HCT116 (cell line): ENCODE measurements at regions not wholly inside any gene's neighbourhood (a gene's known extent, or its start where the extent isn't known, plus 50 kb on each side); places are given as distances from the start of the nearest gene placed in this dataset.
"Not testable (repeated sequence)": the region's sequence is repeated elsewhere in the genome, so short reads cannot be mapped to it uniquely, and the experiment has no call there.

ENCODE experiments used
- CTCF ChIP-seq, 3 experiments: fragments of 200-600 bp in 1 of 3; sonication (generic) in 1 of 3; IDR thresholded peaks in 2 of 3; conservative IDR thresholded peaks in 1 of 3; 2 replicates each; pipeline ENCODE4 v1.5.1; 2012 to 2017; ENCODE audit warnings: low read depth in 2 of 3, low read length in 2 of 3, antibody characterized with exemption in 1 of 3, borderline replicate concordance in 1 of 3, control low read depth in 1 of 3, mild to moderate bottlenecking in 1 of 3, mixed read lengths in 1 of 3, mixed run types in 1 of 3, moderate library complexity in 1 of 3; ENCODE audit not compliant: insufficient read depth in 1 of 3
- EZH2phosphoT487 ChIP-seq: fragments of 200-600 bp; IDR thresholded peaks from 2 replicates; pipeline ENCODE4 v1.6.1; 2018; ENCODE audit warnings: antibody characterized with exemption, borderline replicate concordance
- JUND ChIP-seq: IDR thresholded peaks from 2 replicates; pipeline ENCODE4 v1.6.1; 2012
- POLR2A ChIP-seq: IDR thresholded peaks from 2 replicates; pipeline ENCODE4 v1.7.0; 2011; ENCODE audit warnings: borderline replicate concordance; ENCODE audit not compliant: insufficient read depth, insufficient read length; ENCODE audit errors: extremely low read depth
- SRF ChIP-seq: IDR thresholded peaks from 2 replicates; pipeline ENCODE4 v1.6.1; 2012; ENCODE audit warnings: low read depth
- TF ChIP-seq, protein P1 (sequence below): IDR thresholded peaks from 2 replicates; pipeline ENCODE4 v1.6.1; 2011; ENCODE audit warnings: mild to moderate bottlenecking, low read length, moderate library complexity; ENCODE audit not compliant: insufficient replicate concordance; ENCODE audit errors: extremely low read depth
- TF ChIP-seq, protein P2 (sequence below): IDR thresholded peaks from 2 replicates; pipeline ENCODE4 v1.6.1; 2012; ENCODE audit warnings: low read depth
- TF ChIP-seq, protein P3 (sequence below): IDR thresholded peaks from 2 replicates; pipeline ENCODE4 v1.6.1; 2012

DNA sequence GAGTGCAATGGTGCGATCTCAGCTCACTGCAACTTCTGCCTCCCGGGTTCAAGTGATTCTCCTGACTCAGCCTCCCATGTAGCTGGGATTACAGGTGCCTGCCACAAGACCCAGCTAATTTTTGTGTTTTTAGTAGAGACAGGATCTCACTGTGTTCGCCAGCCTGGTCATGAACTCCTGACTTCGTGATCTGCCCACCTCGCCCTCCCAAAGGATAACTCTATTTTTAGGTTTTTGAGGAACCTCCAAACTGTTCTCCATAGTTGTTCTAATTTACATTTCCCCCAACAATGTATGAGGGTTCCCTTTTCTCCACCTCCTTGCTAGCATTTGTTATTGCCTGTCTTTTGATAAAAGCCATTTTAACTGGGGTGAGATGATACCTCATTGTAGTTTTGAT lies 53.7 kb upstream of the ZCCHC2 start:
- TF ChIP-seq, protein P1, sequence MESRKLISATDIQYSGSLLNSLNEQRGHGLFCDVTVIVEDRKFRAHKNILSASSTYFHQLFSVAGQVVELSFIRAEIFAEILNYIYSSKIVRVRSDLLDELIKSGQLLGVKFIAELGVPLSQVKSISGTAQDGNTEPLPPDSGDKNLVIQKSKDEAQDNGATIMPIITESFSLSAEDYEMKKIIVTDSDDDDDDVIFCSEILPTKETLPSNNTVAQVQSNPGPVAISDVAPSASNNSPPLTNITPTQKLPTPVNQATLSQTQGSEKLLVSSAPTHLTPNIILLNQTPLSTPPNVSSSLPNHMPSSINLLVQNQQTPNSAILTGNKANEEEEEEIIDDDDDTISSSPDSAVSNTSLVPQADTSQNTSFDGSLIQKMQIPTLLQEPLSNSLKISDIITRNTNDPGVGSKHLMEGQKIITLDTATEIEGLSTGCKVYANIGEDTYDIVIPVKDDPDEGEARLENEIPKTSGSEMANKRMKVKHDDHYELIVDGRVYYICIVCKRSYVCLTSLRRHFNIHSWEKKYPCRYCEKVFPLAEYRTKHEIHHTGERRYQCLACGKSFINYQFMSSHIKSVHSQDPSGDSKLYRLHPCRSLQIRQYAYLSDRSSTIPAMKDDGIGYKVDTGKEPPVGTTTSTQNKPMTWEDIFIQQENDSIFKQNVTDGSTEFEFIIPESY, result not testable (repeated sequence)
- TF ChIP-seq SRF; CTCF (IDR thresholded peaks at IDR 0.05 in 2 of 3, conservative IDR thresholded peaks at IDR 0.05 in 1 of 3; ENCODE audit: borderline replicate concordance in 1 of 3, insufficient read depth in 1 of 3, low read depth in 2 of 3, low read length in 2 of 3); EZH2phosphoT487; JUND; POLR2A: not testable (repeated sequence)
- TF ChIP-seq, protein P2, sequence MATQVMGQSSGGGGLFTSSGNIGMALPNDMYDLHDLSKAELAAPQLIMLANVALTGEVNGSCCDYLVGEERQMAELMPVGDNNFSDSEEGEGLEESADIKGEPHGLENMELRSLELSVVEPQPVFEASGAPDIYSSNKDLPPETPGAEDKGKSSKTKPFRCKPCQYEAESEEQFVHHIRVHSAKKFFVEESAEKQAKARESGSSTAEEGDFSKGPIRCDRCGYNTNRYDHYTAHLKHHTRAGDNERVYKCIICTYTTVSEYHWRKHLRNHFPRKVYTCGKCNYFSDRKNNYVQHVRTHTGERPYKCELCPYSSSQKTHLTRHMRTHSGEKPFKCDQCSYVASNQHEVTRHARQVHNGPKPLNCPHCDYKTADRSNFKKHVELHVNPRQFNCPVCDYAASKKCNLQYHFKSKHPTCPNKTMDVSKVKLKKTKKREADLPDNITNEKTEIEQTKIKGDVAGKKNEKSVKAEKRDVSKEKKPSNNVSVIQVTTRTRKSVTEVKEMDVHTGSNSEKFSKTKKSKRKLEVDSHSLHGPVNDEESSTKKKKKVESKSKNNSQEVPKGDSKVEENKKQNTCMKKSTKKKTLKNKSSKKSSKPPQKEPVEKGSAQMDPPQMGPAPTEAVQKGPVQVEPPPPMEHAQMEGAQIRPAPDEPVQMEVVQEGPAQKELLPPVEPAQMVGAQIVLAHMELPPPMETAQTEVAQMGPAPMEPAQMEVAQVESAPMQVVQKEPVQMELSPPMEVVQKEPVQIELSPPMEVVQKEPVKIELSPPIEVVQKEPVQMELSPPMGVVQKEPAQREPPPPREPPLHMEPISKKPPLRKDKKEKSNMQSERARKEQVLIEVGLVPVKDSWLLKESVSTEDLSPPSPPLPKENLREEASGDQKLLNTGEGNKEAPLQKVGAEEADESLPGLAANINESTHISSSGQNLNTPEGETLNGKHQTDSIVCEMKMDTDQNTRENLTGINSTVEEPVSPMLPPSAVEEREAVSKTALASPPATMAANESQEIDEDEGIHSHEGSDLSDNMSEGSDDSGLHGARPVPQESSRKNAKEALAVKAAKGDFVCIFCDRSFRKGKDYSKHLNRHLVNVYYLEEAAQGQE, result not testable (repeated sequence)
- TF ChIP-seq, protein P3, sequence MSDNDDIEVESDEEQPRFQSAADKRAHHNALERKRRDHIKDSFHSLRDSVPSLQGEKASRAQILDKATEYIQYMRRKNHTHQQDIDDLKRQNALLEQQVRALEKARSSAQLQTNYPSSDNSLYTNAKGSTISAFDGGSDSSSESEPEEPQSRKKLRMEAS, result not testable (repeated sequence)
